NCI-H1694 treated with DMSO at 0.1 percent for 48 hours (cell line): ENCODE measurements at regions not wholly inside any gene's neighbourhood (a gene's known extent, or its start where the extent isn't known, plus 50 kb on each side); places are given as distances from the start of the nearest gene placed in this dataset.

Experiments used
- DNase-seq: peaks from one replicate; lab custom pipeline; 2025; lab: John Stamatoyannopoulos, UW

- DNase-seq: no peak
Measured at GRCh38 chr10:128469515-128469914, 343.3 kb upstream of the MKI67 start.

- no peak for DNase-seq
Measured at GRCh38 chr10:128470321-128470965, 344.2 kb upstream of the MKI67 start.

GRCh38 chr10:128471151-128471550, 344.9 kb upstream of the MKI67 start:
- no peak for DNase-seq

- DNase-seq: no peak
Measured at GRCh38 chr10:128472196-128472595, 346.0 kb upstream of the MKI67 start.

- DNase-seq: no peak
Measured at GRCh38 chr10:128473396-128473795, 347.2 kb upstream of the MKI67 start.

- no peak for DNase-seq
Measured at GRCh38 chr10:128473911-128474310, 347.7 kb upstream of the MKI67 start.

- no peak for DNase-seq
Measured at GRCh38 chr10:128474571-128474970, 348.3 kb upstream of the MKI67 start.

GRCh38 chr10:128475686-128476367, 349.6 kb upstream of the MKI67 start:
- no peak for DNase-seq

- no peak for DNase-seq
Measured at GRCh38 chr10:128476368-128476725, 350.1 kb upstream of the MKI67 start.

GRCh38 chr10:128476845-128477244, 350.6 kb upstream of the MKI67 start:
- DNase-seq: no peak

- no peak for DNase-seq
Measured at GRCh38 chr10:128480601-128481000, 354.4 kb upstream of the MKI67 start.

- DNase-seq: peak; percentile 3
Measured at GRCh38 chr10:128481152-128481840, 355.1 kb upstream of the MKI67 start.

GRCh38 chr10:128482052-128482451, 355.8 kb upstream of the MKI67 start:
- no peak for DNase-seq

GRCh38 chr10:128483216-128483615, 357.0 kb upstream of the MKI67 start:
- DNase-seq: no peak

GRCh38 chr10:128484041-128484440, 357.8 kb upstream of the MKI67 start:
- DNase-seq: no peak

- DNase-seq: no peak
Measured at GRCh38 chr10:128485701-128486235, 359.5 kb upstream of the MKI67 start.

- no peak for DNase-seq
Measured at GRCh38 chr10:128487517-128487916, 361.3 kb upstream of the MKI67 start.

- no peak for DNase-seq
Measured at GRCh38 chr10:128489324-128490247, 363.4 kb upstream of the MKI67 start.

GRCh38 chr10:128491686-128492085, 365.5 kb upstream of the MKI67 start:
- no peak for DNase-seq

- DNase-seq: no peak
Measured at GRCh38 chr10:128493811-128494210, 367.6 kb upstream of the MKI67 start.

GRCh38 chr10:128494665-128495064, 368.4 kb upstream of the MKI67 start:
- DNase-seq: no peak
